ENCODE measurements at regions not wholly inside any gene's neighbourhood (a gene's known extent, or its start where the extent isn't known, plus 50 kb on each side); places are given as distances from the start of the nearest gene placed in this dataset.

GRCh38 chr11:134988495-134988894 is 576.5 kb upstream of the B3GAT1 start:
- no peak for TF ChIP-seq BACH2 (CRISPR knock-in tag; IDR thresholded peaks at IDR 0.05; ENCODE audit: borderline replicate concordance)
- no peak for TF ChIP-seq ESRRG (CRISPR knock-in tag; IDR thresholded peaks at IDR 0.05)
- no peak for TF ChIP-seq ZNF70 (CRISPR knock-in tag; IDR thresholded peaks at IDR 0.05)
- TF ChIP-seq POU6F1 (CRISPR knock-in tag; IDR thresholded peaks at IDR 0.05; ENCODE audit: borderline replicate concordance, low read depth) = no peak
- TF ChIP-seq PATZ1 (CRISPR knock-in tag; IDR thresholded peaks at IDR 0.05; ENCODE audit: borderline replicate concordance) = no peak
- TF ChIP-seq PPARA (CRISPR knock-in tag; IDR thresholded peaks at IDR 0.05; ENCODE audit: borderline replicate concordance) = no peak
- TF ChIP-seq TSHZ2 (CRISPR knock-in tag; IDR thresholded peaks at IDR 0.05) = no peak
- no peak for TF ChIP-seq ZNF565 (CRISPR knock-in tag; conservative IDR thresholded peaks at IDR 0.05; ENCODE audit: low read depth)
- no peak for TF ChIP-seq ISL1 (CRISPR knock-in tag; IDR thresholded peaks at IDR 0.05)
- TF ChIP-seq CREB5 (CRISPR knock-in tag; IDR thresholded peaks at IDR 0.05; ENCODE audit: low read depth) = no peak
- TF ChIP-seq TOX (CRISPR knock-in tag; IDR thresholded peaks at IDR 0.05; ENCODE audit: borderline replicate concordance) = no peak
- no peak for TF ChIP-seq RARB (CRISPR knock-in tag; IDR thresholded peaks at IDR 0.05)
- no peak for TF ChIP-seq ARNTL (CRISPR knock-in tag; IDR thresholded peaks at IDR 0.05; ENCODE audit: borderline replicate concordance, low read depth)
- TF ChIP-seq ZNF8 (CRISPR knock-in tag; IDR thresholded peaks at IDR 0.05) = no peak
- ATAC-seq = no peak

GRCh38 chr11:134987822-134988221 is 575.8 kb upstream of the B3GAT1 start:
- no peak for TF ChIP-seq ARNTL (CRISPR knock-in tag; IDR thresholded peaks at IDR 0.05; ENCODE audit: borderline replicate concordance, low read depth)
- TF ChIP-seq SNAI2 (CRISPR knock-in tag; IDR thresholded peaks at IDR 0.05) = no peak
- no peak for TF ChIP-seq RARB (CRISPR knock-in tag; IDR thresholded peaks at IDR 0.05)
- no peak for TF ChIP-seq ZFP30 (CRISPR knock-in tag; IDR thresholded peaks at IDR 0.05)
- no peak for TF ChIP-seq CREB5 (CRISPR knock-in tag; IDR thresholded peaks at IDR 0.05; ENCODE audit: low read depth)
- no peak for TF ChIP-seq CSRNP3 (CRISPR knock-in tag; IDR thresholded peaks at IDR 0.05)
- no peak for TF ChIP-seq CSDC2 (CRISPR knock-in tag; IDR thresholded peaks at IDR 0.05)
- TF ChIP-seq BACH2 (CRISPR knock-in tag; IDR thresholded peaks at IDR 0.05; ENCODE audit: borderline replicate concordance) = no peak
- no peak for TF ChIP-seq ZNF565 (CRISPR knock-in tag; conservative IDR thresholded peaks at IDR 0.05; ENCODE audit: low read depth)
- TF ChIP-seq ZFP3 (CRISPR knock-in tag; IDR thresholded peaks at IDR 0.05) = no peak
- TF ChIP-seq PATZ1 (CRISPR knock-in tag; IDR thresholded peaks at IDR 0.05; ENCODE audit: borderline replicate concordance) = no peak
- no peak for TF ChIP-seq ISL1 (CRISPR knock-in tag; IDR thresholded peaks at IDR 0.05)
- no peak for ATAC-seq
